Islet of Langerhans (tissue), 1 donor: ENCODE measurements at regions not wholly inside any gene's neighbourhood (a gene's known extent, or its start where the extent isn't known, plus 50 kb on each side); places are given as distances from the start of the nearest gene placed in this dataset.
"Not testable (repeated sequence)": the region's sequence is repeated elsewhere in the genome, so short reads cannot be mapped to it uniquely, and the experiment has no call there.

Experiments used
- FAIRE-seq: peaks from one replicate; lab custom pipeline; 2011; peaks lifted over from hg19 to GRCh38; lab: Jason Lieb, UNC

DNA sequence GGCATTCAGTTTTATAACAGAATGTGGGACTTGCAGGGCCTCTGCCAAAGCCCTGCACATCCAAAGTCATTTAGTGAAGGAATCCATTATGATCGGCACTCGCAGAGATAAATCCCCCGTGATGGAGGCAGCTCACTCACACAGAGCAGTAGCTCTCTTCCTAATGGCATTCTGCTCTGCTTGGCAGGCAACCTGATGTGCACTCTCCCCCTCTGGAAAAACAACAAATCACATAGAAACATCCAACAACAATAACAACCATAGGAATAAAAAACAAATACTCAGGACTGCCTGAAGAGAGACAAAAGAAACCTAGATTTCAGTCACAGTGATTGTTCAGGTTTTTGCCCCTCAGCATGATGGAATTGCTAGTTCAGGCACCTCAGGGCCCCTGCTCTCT is 59.7 kb downstream of the NAA11 start:
- FAIRE-seq: no peak

DNA sequence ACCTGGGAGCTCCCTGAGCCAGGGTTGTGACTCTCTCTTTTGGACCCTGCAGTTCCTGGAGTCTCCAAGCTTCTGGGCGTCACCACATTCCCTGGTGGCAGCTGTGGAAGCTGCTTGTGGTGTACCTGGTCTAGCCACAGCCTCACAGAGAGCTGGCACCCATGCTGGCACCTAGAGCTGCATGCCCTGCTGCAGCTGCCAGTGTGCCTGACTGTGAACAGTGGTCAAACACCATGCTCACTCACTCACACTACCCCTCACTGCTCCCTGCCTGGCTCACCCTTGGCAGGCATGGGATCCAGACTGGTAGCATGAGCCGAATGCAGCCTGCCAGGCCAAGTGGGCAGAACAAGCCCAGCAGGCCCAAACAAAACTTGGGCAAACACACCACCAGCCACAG is 66.6 kb downstream of the NAA11 start:
- no peak for FAIRE-seq

DNA sequence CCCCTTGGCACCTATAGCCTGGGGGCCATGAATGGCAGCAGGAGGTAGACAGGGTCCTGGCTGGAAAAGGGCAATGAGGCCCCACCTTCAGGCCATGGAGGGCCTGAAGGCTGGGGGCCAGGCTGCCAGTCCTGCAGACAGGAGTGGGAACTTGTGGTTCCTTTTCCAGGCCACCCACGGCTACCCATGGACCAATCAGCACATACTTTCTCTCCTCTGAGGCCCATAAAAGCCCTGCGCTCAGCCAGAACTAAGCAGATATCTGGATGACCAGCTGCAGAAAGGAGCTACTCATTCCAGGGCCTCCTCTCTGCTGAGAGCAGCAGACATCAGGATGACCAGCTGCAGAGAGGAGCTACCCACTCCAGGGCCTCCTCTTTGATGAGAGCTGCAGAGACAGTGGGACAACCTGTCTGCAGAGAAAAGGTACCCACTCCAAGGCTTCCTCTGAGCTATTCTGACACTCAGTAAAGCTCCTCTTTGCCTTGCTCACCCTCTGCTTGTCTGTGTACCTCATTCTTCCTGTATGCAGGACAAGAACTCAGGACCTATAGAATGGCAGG is 67.2 kb downstream of the NAA11 start:
- no peak for FAIRE-seq

DNA sequence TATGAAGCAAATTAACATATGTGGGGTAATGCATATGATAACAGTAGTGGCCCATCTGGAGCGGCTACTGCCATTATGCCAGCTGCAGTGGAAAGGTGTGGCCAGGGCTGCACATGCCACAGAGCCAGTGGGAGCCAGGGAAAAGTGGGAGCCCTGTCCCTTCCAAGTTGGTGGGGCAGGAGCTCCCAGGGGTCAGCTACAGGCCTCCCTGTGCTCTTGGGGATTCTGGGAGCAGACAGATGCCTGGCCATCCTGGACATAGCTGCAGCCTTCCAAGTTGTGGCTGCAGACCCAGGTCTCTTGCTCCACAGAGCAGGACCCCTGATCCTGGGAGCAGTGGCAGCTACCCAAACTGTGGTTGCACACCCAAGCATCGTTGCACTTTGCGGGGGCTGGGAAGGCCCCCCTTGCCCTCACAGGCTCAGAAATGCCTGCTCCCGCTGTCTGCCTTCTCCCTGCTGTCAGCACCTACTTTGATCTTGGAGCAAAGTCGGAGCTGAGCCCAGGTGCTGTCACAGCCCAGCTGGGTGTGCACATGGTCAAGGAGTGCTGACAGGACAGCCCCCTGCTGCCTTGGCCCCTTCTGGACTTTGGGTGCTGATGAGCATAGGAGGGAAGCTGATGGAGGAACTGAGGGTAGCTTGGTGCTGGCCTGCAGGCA is 67.8 kb downstream of the NAA11 start:
- FAIRE-seq: no peak

DNA sequence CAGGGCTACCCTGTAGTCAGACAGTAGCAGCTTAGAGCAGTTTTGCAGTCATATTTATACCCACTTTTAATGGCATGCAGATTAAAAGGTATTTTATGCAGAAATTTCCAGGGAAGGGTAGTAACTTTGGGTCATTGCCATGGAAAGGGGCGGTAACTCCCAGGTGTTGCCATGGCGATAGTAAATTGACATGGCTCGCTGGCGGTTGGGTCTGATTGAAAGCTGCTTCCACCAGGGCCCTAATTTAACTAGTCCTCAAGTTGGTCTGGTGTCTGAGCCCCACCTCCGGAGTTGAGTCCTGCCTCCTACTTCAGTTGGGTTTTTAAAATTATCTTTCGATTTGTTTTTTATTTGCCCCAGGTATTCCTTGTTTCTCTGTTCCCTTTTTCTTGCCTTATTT is 70.1 kb downstream of the NAA11 start:
- no peak for FAIRE-seq

DNA sequence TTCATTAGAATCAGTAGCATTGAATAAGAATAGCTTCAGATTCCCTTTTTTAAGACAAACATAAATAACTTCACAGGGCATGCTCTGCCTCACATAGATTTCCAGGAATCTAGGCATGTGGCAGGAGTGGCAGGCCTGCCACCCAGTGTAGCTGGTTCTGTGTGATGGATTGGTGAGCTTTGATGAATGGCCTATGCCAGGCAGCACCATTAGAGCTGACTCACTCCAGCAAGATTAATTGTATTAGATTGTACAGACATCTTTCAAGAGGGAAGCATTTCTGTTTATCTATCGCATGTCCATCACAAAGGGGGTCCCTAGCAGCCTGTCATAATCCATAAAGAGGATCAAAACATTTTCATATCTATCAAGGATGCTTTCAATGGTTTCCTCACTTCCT is 71.9 kb downstream of the NAA11 start:
- no peak for FAIRE-seq

DNA sequence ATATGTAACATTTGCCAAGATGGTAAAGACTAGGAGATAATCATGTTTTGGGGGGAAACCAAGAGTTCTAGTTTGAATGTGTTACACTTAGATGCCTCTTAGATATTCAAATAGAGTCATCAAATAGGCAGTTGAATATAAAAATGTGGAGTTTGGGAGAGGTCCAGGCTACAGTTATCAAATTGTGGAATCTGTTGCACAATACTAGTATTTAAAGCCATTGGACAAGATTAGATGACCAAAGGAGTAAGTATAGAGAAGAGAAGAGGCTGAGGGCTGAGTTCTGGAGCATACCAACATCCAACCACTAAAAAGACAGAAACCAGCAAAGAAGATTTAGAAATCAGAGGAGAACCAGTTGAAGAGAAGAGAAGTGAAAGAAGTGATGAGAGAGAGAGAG is 72.7 kb downstream of the NAA11 start:
- FAIRE-seq: no peak

DNA sequence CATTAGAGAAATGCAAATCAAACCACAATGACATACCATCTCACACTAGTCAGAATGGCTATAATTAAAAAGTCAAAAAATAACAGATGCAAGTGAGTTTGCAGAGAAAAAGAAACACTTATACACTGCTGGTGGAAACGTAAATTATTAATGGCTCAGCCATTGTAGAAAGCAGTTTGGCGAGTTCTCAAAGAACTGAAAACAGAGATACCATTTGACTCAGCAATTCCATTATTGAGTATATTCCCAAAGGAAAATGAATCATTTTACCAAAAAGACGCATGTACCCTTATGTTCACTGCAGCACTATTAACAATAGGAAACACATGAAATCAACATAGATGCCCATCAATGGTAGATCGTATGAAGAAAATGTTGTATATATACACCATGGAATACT is 75.0 kb downstream of the NAA11 start:
- FAIRE-seq: no peak

DNA sequence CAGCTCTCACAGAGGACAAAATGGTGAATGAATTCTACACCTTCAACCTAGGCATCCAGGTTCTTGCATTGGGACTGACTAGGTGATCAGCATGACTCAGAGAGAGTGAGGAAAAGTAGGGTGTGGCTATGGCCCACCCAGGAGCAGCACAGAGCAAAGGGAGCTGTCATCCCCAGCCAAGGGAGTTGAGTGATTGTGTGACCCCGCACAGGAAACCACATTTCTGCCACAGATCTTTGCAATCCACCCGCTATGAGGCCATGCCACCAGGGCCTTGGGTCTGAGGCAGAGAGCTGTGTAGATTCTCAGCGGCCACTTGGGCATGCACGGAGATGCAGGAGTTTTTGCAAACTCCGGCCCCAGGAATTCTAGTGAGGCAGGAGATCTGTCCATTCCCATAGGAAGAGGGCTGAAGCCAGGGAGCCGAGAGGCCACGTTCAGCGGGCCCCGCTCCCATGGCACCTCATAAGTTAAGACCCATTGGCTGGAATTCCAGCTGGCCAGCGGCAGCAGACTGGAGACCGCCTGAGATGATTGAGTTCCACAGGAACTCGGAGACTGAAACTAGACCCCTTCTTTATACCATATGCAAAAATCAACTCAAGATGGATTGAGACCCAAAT is 75.9 kb downstream of the NAA11 start:
- FAIRE-seq: no peak

DNA sequence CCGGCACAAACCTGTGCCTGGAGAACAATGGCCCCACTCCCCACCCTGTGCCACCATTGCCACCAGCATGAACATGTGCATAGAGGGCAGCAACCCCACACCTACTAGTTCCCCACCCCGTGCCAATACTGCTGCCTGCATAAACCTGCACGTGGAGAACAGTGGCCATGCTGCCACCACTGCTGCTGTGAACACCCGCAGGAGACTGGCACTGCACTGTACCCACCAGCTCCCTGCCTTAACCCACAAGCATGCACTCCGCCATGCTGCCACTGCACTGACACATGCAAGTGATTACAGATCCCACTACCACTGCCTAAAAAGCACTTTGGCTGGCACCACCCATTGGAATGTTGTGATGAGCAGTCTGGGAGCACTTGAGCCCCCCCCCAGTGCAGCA is 77.3 kb downstream of the NAA11 start:
- FAIRE-seq: no peak

DNA sequence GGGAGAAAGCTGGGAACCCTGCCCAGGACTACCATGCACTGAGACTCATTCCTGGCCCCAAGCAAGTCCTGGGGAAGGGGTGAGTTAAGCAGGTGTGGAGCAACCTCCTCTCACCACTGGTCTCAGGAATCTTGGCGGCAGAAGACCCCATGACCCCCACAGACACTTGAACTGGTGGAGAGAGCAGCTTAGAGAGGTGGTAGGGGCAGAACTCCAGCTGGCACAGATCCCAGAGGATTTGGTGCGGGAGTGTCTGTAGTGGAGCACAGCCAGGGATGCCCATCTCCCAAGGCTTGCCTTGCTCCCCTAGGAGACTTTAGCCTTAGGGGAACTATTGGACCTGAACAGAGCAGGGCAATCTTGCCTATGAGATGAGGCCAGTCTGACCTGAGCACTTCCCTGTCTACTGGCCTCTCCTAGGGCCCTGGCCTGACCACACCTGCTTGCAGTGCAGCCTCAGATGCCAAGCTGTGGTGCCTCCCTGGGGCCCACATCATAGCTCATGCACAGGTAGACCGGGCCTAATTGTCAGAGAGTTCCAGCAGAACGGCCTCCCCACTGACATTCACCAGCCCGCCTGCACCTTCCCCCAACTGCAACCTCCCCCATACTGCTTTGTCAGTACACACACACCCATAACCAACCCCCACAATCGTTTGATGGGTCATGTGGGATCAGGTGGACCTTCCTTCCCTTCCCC is 78.0 kb downstream of the NAA11 start:
- FAIRE-seq: no peak

DNA sequence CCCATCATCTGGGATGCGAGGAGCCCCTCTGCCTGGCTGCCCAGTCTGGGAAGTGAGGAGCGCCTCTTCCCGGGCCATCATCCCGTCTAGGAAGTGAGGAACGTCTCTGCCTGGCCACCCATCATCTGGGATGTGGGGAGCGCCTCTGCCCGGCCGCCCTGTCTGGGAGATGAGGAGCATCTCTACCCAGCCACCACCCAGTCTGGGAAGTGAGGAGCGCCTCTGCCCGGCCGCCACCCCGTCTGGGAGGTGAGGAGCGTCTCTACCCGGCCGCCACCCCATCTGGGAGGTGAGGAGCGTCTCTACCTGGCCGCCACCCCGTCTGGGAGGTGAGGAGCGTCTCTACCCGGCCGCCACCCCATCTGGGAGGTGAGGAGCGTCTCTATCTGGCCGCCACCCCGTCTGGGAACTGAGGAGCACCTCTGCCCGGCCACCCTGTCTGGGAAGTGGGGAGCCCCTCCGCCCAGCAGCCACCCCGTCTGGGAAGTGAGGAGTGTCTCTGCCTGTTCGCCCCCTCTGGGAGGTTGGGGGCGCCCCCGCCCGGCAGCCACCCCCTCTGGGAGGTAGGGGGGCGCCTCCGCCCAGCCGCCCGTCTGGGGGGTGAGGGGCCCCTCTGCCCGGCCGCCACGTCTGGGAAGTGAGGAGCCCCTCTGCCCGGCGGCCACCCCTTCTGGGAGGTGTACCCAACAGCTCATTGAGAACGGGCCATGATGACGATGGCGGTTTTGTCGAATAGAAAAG is 80.5 kb downstream of the NAA11 start:
- FAIRE-seq: not testable (repeated sequence)

DNA sequence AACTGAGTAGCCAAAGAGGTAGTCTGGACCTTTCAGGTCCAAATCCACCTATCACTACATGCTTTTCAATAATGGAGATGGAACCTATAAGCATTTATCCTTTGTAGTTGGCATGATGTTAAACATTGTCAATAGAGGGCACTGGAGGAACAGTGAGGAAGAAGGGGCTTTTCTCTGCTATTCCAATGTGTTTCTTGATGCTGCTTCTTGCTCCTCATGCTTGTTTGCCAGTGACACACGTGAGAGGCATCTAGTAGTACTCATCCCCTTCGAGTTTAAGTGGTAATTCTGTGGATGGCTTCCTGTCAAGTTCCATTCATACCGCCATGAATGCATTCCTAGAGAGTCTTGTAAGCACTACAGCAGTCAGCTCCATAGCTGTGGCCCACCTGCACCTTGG is 84.0 kb downstream of the NAA11 start:
- no peak for FAIRE-seq

DNA sequence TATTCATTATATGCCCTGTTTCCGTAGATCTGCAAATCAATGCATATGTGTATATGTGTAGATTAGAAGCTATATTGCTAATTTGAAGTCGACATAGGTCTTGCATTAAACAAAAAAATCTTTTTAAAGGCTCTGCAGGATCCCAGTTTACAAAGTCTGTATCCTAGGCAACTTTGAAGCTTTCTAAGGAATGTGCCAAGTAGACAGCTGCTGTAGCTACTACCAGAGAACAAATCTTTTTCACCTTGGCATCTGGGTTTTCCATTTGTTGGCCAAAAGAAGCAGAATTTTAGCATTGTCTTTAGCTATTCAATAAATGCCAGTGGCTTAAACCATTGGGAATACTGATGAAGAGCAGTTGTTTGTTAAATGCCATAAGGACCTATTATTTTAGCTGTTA is 88.0 kb downstream of the NAA11 start:
- no peak for FAIRE-seq

DNA sequence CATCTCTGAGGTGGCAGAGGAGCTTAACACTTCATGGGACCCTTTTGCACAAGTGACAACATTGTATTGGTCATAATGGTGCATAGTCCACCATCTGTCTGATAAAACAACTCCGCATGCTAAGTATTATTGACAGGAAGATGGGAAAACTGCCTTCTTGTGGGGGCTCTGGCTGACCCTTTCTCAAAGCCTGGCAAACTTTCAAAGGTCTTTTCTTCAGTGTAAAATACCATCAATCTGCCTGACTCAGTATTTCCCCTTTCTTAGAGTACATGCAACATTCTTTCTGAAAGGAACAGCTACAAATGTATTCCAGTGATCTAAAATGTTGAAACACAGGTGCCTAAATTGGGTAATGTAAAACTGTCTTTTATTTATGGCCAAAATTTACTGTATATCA is 89.1 kb downstream of the NAA11 start:
- no peak for FAIRE-seq

DNA sequence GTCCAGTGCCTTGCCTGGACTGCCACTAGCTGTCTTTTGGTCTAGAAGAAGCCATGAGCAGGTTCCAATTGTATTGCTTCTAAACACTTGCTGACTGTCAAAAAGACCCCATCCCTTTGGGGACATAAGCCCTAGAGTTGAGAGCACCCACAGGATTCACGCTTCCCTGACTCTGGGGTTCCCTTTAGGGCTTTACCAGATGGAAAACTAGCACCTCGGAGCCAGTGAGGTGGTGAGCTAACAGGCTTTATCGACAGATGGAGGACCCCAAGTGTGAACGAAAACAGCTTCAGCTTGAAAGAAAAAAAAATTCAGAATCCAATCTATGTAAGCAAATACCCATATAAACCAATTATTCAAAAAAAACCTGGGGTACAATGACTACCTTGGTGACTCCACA is 90.8 kb downstream of the NAA11 start:
- FAIRE-seq: no peak

DNA sequence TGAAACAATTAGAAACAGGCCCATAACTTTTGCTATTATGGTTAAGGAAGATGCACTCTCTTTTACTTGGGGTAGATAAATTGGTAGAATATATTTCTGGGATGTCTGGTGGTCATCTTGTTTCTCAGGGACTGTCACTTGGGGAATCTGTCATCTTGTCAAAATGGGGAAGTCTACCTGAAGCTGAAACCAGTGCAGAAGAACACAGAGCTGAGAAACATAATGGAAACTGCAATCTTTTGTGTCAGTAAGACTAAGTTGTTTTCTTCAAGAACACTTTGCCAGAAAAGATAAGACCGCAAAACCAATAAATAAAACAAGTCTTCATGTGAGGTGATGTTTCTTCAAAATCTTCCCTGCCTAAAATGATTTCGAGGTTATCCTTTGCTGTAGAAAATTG is 92.0 kb downstream of the NAA11 start:
- FAIRE-seq: no peak

DNA sequence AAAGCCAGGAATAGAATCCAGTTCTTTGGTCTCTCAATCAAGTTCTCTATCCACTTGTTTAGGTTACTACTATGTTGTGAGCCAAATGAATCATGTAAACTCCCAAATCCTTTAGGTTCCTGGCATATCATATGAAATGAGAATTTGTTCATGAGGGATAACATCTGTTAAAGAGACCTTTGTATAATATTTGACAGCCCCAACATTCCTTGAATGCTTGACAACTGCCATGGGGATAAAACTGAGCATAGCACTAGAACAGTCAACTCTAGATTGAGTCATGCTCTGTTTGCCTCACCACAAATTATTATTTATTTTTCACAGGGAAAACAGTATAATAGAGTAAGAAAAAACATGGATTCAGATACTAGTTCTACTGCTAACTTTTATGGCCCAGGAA is 93.3 kb downstream of the NAA11 start:
- FAIRE-seq: no peak

DNA sequence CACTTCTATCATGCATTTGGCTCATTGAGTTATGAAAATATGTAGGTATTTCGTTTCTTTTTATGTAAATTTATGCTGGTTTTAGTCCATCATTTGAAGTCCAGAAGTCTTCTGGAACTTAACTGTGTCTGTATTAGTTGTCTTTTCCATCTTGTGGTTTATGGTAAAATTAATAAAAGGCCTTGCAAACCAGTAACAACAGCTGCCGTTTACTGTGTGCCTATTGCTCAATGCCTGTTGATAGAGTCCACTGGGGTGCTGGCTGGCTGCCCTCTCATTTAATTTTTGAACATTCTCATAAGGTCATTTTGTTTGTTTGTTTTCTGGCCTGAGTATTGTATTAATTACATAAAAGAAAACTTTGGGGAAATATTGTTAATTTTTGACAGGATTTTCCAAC is 98.0 kb downstream of the NAA11 start:
- no peak for FAIRE-seq

DNA sequence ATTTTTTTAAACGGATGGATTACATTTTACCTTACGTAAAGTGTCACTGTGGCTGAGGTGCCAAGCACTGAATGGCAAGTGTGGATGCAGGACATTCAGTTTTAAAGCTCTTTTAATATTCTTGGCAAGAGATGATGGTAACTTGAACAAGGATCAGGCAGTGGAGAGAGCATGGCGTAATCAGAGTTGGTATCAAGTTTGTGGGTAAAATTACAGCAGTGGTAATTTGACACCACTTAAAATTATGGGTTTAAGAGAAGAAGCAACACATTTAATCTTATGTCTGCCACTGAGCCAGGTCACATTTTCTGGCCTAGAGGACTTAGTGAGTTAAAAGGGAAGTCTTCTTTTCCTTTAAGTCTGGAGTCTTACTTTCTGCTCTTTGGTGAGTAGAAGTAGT is 100.5 kb downstream of the NAA11 start:
- FAIRE-seq: no peak

DNA sequence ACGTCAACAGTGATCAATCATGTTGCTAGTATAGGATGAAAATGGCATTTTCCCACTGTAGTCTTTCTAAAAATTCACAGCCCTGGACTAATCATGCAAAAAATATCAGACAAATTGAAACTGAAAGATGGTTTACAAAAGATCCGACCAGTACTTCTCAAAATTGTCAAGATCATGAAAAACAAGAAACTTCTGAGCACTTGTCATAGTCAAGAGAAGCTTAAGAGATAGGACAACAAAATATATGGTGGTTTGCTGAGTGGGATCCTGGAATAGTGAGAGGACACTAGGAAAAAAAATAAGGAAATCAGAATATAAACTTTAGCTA is 101.1 kb downstream of the NAA11 start:
- no peak for FAIRE-seq

DNA sequence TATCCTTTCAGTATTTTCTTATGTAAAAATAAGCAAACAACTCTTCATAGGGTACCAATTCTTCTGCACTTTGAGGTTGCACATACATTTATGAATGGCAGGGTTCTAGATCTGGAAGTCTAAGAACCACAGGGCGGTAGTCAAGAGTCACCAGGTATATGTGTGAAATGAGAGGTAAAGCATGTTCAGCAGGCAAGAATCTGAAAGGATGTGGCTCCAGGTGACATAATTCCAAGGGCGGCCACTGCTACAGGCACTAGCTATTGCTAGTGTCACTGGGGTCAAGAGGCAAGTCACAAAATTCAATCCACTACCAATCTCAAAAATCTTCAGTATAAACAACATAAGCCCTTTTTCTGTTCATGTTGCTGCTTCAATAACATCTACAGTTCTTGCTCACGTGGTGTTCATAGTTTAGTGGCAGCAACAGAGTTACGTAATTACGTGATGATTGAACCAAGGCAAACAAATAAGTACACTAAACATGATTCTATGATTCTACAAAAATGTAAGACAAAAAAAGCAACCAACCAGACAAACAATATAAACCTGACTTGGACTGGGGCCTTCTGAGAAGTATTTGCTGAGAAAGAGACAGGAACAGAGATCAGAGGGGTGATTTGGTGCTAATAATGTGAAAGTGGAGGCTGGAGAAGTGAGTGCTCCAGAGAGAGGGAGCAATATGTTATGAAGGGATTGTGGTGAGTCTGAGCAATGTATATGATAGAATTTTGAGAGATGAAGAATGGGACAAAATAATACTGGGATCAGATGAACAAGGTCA is 101.7 kb downstream of the NAA11 start:
- FAIRE-seq: no peak
